ENCODE measurements at regions not wholly inside any gene's neighbourhood (a gene's known extent, or its start where the extent isn't known, plus 50 kb on each side); places are given as distances from the start of the nearest gene placed in this dataset.

GRCh38 chr5:86030753-86031152 lies 587.0 kb upstream of the COX7C start:
- TF ChIP-seq CTCF (IDR thresholded peaks at IDR 0.05; ENCODE audit: low read length, missing control alignments): no peak
- DNase-seq (ENCODE audit: low read depth): no peak
- H3K4me3 ChIP-seq (replicated peaks; ENCODE audit: low read depth, low read length): no peak overlapping the region

DNA sequence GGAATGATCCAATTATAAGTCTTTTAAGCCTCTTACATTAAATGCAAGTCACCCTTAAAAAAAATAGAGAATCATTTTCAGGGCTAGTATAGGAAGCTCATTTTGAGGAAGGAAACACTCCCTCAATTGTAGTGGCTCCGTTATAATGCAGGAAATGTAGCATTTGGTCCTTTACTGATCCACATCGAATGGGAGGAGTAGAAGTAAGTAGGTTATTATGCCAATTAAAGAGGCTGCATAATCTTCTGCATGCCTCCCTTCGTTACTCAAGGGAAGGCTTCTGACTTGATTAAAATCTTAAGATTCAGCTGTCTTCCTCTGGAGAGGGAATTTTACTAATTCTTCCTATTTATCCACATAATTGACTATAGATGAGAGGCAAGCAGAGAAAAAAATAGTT lies 579.2 kb upstream of the COX7C start:
- DNase-seq (ENCODE audit: low read depth): no peak
- TF ChIP-seq CTCF (IDR thresholded peaks at IDR 0.05; ENCODE audit: low read length, missing control alignments): no peak
- H3K4me3 ChIP-seq (replicated peaks; ENCODE audit: low read depth, low read length): no peak overlapping the region

DNA sequence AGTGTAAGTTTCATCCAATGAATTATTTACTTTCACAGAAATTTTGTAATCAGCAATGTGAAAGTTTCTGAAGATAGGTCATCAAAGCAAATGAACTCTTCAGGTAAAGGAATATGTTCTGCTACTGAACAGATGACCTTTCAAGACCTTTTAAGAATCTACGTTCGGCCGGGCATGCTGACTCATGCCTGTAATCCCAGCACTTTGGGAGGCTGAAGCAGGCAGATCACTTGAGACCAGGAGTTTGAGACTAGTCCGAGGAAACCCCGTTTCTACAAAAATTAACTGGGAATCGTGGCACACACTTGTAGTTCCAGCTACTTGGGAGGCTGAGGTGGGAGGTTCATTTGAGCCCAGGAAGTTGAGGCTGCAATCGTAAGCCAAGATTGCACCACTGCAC lies 578.4 kb upstream of the COX7C start:
- TF ChIP-seq CTCF (IDR thresholded peaks at IDR 0.05; ENCODE audit: low read length, missing control alignments): no peak
- no peak overlapping the region for H3K4me3 ChIP-seq (replicated peaks; ENCODE audit: low read depth, low read length)

DNA sequence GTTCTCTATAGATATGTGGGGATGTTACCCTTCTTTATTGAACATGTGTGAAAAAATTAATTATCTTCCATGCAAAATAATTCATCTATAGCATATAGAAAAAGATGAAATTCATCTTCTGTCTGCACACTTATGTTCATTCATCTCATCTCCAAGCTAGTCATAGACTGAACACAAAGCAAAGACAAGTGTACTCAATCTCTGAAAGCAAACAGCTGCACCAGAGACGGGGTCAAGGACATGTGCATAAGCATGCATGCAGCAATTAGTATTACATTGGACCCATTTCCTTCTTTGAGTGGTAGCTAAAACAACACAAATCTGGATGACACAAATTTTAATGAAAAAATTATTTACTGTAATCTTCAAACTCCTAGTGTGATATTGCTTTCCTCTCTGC lies 547.0 kb upstream of the COX7C start:
- no peak for TF ChIP-seq CTCF (IDR thresholded peaks at IDR 0.05; ENCODE audit: low read length, missing control alignments)
- no peak overlapping the region for H3K4me3 ChIP-seq (replicated peaks; ENCODE audit: low read depth, low read length)

More for the DNA sequence above, 578.4 kb upstream of the COX7C start:
- no peak for DNase-seq (ENCODE audit: low read depth)

DNA sequence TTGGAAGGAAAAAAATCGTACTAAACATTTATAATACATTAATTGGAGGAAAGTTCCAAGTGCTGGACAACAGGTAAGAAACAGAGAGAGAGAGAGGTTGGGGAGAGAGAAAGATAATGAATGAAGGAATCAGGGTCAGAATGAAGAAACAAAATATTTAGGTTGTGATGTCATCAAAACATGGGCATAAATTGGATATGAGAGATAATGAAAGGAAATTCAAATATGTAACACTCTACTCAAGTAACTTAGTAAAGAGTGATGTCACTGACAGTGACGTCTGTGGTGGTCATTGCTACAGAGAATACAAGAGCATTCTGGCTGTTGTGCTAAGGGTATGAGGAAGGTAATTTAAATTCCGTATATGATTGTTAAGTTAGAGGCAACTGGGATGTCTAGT lies 543.4 kb upstream of the COX7C start:
- TF ChIP-seq CTCF (IDR thresholded peaks at IDR 0.05; ENCODE audit: low read length, missing control alignments): no peak
- DNase-seq (ENCODE audit: low read depth): no peak
- no peak overlapping the region for H3K4me3 ChIP-seq (replicated peaks; ENCODE audit: low read depth, low read length)

More for the DNA sequence above, 547.0 kb upstream of the COX7C start:
- DNase-seq (ENCODE audit: low read depth): no peak

- no peak for TF ChIP-seq CTCF (IDR thresholded peaks at IDR 0.05; ENCODE audit: low read length, missing control alignments)
- no peak overlapping the region for H3K4me3 ChIP-seq (replicated peaks; ENCODE audit: low read depth, low read length)
- no peak for DNase-seq (ENCODE audit: low read depth)
Observed at GRCh38 chr5:86075139-86075538, 542.6 kb upstream of the COX7C start.

DNA sequence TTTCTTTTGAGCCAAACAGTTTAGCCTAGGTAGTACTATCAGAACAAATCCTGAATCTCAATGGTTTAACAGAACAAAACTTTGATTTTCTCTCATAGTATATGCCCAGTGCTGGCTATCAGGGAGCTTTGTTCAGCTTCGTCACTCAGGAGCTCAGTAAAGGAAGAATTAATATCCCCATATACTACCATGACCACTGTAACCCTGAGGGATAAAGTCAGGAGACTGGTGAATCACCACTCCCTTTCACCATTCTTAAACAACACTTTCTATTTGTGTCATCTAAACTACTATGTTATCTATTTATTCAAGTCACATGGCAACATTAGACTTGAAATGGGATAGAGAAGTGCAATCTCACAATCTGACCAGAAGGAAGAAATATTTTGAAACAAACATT lies 522.6 kb upstream of the COX7C start:
- no peak for DNase-seq (ENCODE audit: low read depth)
- no peak for TF ChIP-seq CTCF (IDR thresholded peaks at IDR 0.05; ENCODE audit: low read length, missing control alignments)
- H3K4me3 ChIP-seq (replicated peaks; ENCODE audit: low read depth, low read length): no peak overlapping the region
